ENCODE measurements at regions not wholly inside any gene's neighbourhood (a gene's known extent, or its start where the extent isn't known, plus 50 kb on each side); places are given as distances from the start of the nearest gene placed in this dataset.

DNA sequence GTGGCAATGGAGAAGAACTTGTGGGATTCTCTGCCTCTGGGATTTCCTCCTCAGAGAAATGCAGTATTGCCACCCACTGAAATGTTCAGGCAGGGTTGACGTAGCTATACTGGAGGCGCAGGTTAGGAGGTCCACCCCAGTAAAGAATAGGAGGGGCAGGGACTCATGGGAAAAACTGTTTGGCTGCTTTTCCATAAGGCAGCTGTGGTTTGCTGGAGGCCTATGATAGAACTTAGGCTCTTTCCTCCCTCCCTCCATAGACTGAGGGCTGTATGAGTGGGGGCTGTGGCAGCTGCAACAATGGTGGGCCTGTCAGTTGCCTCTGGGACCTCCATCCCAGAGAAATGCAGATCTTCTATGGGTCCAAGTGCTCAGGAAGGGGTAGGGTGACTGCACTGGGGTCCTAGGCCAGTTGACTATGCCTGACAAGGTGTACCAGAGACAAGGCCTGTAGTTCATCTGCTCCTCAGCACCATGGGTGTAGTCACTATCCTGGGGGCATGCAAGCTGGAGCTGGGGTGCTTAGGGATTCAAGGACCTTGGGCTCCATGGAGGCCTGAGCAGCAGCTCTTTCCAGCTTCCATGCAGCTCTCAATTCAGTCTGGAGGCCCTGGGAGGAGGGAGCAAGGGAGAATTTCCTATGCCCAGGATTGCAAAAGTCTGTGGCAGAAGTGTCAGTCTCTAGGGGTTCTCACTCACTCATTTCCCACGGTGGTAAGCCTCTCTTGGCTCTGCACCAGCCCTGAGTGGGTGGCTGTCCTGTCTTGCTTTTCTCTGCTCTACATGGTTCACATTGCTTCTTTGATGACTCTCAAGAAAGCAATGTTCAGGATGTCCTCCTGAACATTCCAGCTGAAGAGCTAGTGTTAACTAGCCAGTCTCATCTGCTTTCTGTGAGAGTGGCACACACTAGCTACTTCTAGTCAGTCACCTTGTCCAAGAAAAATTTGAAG, 353.0 kb downstream of the IDS start:
- no peak for ATAC-seq

GRCh38 chrX:149145845-149146285, 359.2 kb downstream of the IDS start:
- no peak for ATAC-seq

GRCh38 chrX:149131774-149132173, 373.3 kb downstream of the IDS start:
- ATAC-seq: no peak

DNA sequence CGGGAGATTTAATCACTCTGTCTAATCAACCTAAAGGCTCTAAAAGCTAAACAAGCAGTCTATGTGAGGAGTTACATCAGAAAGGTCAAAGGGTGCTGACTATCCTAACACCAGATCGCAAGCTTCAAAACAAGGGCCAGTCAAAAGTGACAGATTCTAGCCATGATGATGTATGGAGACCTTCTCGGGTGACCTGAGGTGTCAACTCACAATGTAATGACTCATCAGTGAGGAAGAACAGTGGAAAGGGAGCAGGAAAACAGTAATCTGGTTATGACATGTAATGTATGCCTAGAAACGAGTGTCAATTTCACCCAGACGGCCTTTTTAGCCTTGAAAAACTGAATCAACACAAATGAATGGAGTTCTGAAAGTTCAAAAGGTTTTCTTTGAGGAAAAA, 375.3 kb downstream of the IDS start:
- no peak for ATAC-seq

DNA sequence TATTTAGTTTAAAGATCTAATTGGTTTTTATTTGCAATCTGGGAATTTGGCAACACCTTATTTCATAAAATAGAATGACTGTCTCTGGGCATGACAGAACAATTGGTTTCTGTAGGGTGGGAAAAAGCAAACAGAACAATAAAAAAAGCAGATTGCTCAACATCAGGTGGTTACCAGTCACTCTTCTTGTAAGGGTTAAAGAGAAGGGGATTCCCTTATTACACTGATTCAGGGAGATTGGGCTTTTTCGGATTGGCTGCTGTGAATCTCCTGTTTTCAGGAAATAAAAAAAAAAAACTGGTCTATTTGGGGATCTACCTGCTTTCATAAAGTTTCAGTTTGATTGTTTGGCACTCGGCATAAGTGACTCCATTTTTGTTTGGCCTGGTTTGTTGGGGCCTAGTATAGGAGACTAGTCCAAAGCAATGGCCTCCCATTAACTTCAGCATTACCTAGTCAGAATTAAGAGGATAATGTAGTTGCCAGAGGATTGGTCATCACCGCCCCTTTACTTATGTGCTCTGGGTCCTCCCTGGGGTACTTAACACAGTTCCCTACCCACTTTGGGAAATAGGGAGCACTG, 380.5 kb downstream of the IDS start:
- no peak for ATAC-seq

DNA sequence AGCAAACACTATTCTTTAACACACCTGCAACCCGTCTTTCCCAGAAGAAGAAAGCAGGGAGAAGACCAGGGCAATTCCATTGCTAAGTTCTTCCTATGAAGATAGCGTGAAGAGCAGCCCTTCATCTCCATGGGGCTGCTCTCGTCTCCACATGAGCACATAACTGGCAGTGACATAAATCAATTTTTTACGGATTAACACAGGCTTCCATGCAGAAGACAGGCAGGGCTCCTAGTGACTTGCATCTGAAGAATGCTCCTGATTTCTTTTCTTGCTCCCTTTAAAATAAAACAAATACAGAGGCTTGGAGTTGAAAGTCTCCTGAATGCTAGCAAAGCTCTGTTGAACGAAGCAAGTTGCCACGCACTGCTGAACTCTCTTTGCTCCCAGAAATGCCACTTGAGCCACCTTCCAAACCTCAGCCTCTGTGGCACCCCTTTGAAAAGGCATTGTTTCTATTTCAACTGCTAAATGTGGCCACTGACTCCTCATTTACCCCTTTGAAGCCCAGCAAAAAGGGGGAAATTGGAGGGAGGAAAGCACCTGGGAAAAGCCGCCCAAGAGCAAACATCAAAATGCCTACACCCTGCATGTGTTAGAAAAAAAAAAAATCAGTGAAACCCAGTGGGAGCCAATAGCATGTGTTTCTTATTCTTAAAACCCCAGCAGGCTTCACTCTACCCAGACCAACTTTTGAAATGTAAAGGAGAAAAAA, 383.7 kb downstream of the IDS start:
- ATAC-seq: no peak

DNA sequence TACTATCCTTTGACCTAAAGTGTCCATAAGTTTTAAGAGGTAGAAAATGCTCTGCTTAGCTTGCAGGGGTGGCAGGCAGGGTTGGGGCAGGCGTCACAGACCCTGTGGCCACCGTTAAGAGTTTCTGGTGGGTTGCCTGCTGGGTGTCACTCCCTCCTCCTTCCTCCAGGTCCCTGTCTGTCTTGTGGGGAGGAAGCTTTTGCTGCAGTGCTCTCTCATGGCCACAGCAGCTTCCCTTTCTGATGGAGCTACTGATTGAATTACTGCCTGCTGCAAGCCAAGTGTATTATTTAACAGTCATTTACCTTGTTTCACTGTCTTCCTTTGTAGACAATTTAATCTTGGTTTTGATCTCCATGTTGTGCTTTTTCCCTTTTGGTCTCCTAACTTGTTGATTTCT, 384.6 kb downstream of the IDS start:
- no peak for ATAC-seq

DNA sequence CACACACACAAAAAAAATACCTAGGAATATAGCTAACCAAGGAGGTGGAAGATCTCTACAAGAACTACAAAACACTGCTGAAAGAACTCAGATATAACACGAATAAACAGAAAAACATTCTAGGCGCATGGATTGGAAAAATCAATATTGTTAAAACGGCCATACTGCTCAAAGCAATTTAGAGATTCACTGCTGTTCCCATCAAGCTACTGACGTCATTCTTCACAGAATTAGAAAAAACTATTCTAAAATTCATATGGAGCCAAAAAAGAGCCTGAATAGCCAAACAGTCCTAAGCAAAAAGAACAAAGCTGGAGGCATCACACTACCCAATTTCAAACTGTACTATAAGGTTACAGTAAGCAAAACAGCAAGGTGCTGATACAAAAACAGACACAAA, 390.2 kb downstream of the IDS start:
- ATAC-seq: no peak

DNA sequence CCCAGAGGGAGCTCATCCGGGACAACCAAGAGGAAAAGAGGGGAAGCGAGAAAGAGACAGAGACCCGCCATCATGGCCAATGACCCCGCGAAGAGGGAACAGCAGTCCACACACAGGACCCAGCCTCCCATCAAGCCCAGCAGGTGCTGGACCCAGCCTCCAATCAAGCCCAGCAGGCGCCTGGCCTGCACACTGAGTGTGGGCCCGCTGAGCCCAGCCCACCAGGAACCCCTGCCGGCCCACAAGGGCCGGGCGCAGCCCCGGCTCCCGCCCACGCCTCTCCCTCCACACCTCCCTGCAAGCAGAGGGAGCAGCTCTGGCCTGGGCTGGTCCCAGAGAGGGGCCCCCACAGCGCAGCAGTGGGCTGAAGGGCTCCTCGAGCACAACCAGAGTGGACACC, 391.1 kb downstream of the IDS start:
- no peak for ATAC-seq

DNA sequence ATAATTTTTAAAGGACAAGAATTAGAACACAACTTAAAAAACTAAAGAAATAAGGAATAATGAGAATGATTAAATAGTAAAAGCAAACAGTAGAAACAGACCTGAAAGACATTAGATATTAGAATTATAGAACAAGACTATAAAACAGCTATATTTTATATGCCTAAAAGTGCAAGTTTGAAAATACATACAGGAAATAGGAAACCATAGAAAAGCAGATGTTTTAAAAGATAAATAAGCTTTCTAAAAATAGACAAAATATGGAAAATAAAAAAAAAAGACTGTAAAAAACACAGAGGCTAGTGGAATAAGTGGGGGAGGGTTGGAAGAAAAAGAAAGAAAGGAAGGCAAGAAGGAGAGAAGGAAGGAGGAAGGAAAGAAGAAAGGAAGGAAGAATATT, 407.3 kb downstream of the IDS start:
- ATAC-seq: no peak

- no peak for ATAC-seq
These were observed 412.9 kb downstream of the IDS start for GRCh38 chrX:149092179-149092578.

DNA sequence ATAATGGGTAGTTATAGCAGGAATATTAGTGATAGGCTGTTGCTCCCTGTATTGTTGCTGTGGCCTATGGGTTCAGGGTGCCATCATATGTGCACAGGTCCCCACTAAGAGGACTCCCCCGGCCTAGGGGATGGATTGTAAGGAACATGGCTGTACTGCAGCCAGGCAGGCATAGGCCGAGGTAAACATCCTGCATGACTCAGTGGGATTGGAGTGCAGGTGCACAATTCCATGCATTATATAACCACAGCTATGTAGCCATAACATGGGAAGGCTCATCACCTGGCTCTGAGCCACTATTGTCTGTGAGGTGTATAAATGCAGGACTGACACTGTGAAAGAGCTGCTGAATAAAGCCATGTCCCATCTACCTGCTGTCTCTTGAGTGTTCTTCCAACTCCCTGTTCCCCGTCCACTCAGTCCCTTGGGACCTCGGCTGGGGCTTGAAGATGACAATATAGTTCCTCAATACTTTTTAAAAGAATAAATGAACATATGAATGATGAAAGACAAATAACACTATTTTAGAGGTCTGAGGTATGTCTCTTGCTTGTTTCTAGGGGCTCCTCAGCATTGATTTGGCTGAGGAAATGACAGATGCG, 425.2 kb downstream of the IDS start:
- no peak for ATAC-seq

DNA sequence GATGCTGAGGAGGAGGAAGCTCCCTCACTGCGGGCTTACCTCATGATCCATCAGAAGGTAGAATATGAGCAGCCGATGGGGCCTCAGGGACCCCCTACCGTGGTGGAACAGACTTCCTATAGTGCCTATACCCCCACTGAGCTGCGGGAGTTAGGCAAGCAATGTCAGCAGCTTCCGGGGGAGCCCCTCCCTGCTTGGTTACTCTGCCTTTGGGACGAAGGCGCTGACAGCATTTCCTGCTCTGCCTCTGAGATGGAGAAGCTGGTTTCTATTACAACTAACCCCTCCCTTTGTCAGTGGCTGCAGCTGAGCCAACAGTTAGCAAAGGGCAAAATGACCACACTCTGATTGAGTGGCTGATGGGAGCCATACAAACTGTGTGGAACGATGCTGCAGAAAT, 430.7 kb downstream of the IDS start:
- no peak for ATAC-seq

- no peak for ATAC-seq
These were observed 431.6 kb downstream of the IDS start for GRCh38 chrX:149073479-149073878.

- no peak for ATAC-seq
These were observed 435.2 kb downstream of the IDS start for GRCh38 chrX:149069899-149070298.

GRCh38 chrX:149060921-149061320, 444.2 kb downstream of the IDS start:
- ATAC-seq: no peak
